HG03520 (cell line): ENCODE measurements at regions not wholly inside any gene's neighbourhood (a gene's known extent, or its start where the extent isn't known, plus 50 kb on each side); places are given as distances from the start of the nearest gene placed in this dataset.

Source experiments
- ATAC-seq: cut with Tn5 transposase; IDR thresholded peaks from one replicate; pipeline ENCODE4 v1.9.1; 2021; ENCODE audit warnings: mild to moderate bottlenecking, moderate library complexity; ENCODE audit not compliant: unreplicated experiment

GRCh38 chr6:134381959-134382358, 64.0 kb upstream of the SGK1 start:
- ATAC-seq = no peak

GRCh38 chr6:134379599-134379998, 61.7 kb upstream of the SGK1 start:
- no peak for ATAC-seq

GRCh38 chr6:134379076-134379475, 61.2 kb upstream of the SGK1 start:
- ATAC-seq = peak; percentile 87

GRCh38 chr6:134378426-134378825, 60.5 kb upstream of the SGK1 start:
- no peak for ATAC-seq

- no peak for ATAC-seq
These were observed 58.9 kb upstream of the SGK1 start for GRCh38 chr6:134376785-134377184.

GRCh38 chr6:134375220-134375580, 57.3 kb upstream of the SGK1 start:
- ATAC-seq = no peak

GRCh38 chr6:134374491-134375219, 56.7 kb upstream of the SGK1 start:
- no peak for ATAC-seq

- ATAC-seq = no peak
These were observed 56.1 kb upstream of the SGK1 start for GRCh38 chr6:134373993-134374392.

GRCh38 chr6:134373282-134373922, 55.5 kb upstream of the SGK1 start:
- ATAC-seq = peak; percentile 88

GRCh38 chr6:134372603-134373281, 54.8 kb upstream of the SGK1 start:
- ATAC-seq = no peak

GRCh38 chr6:134368670-134369069, 50.8 kb upstream of the SGK1 start:
- no peak for ATAC-seq
